ENCODE measurements at regions not wholly inside any gene's neighbourhood (a gene's known extent, or its start where the extent isn't known, plus 50 kb on each side); places are given as distances from the start of the nearest gene placed in this dataset.

- TF ChIP-seq EZH2 (IDR thresholded peaks at IDR 0.05; ENCODE audit: low read length, missing control alignments) (no peak), CTCF (conservative IDR thresholded peaks at IDR 0.05 in 1 of 2, IDR thresholded peaks at IDR 0.05 in 1 of 2; ENCODE audit: low read depth in 1 of 2, low read length in 2 of 2) (no peak)
These were observed 1264.7 kb downstream of the PCDH7 start for GRCh38 chr4:31984872-31985271.

All from fibroblast of lung (primary cell).